HCT116 (cell line): ENCODE measurements at regions not wholly inside any gene's neighbourhood (a gene's known extent, or its start where the extent isn't known, plus 50 kb on each side); places are given as distances from the start of the nearest gene placed in this dataset.

Experiments used
- ATAC-seq: fragments of 200-7000 bp; cut with Tn5 transposase; 2 replicates; pipeline ENCODE4 v1.9.1; 2020; ENCODE audit warnings: mild to moderate bottlenecking, moderate library complexity
- BruUV-seq: library from RNA; stranded (reverse); fragments of 400-500 nt; replicated peaks from 2 replicates; lab custom pipeline; 2021; lab: Mats Ljungman, UMichigan
- CTCF ChIA-PET: fragments of 300-600 bp; sonication (Branson Sonifier 250); formaldehyde crosslinking; loops from one replicate; lab custom pipeline; 2021; ENCODE audit warnings: antibody characterized with exemption; lab: Charles Lee
- POLR2A ChIA-PET: fragments of 300-600, 350-600 bp; sonication (Branson Sonifier 250); formaldehyde crosslinking; loops from one replicate; lab custom pipeline; 2021; ENCODE audit warnings: antibody characterized with exemption; lab: Charles Lee
- RAD21 ChIA-PET, 2 experiments: fragments of 300-600 bp; sonication (Branson Sonifier 250); formaldehyde crosslinking; loops; one replicate each; lab custom pipeline; 2023; ENCODE audit warnings: low total read pairs in 2 of 2; ENCODE audit not compliant: uncharacterized antibody in 2 of 2, unreplicated experiment in 2 of 2, low non-redundant PET in 1 of 2; lab: Charles Lee
- DNase-seq: peaks from one replicate; pipeline ENCODE4 v3.0.0-alpha.2; 2010; ENCODE audit warnings: low read depth, low spot score
- H2AFZ ChIP-seq: fragments of 200-600 bp; shearing (Covaris generic), sonication (generic); 2 replicates; pipeline ENCODE4 v1.6.1; 2017; ENCODE audit warnings: low read depth, mixed run types, mixed read lengths, antibody characterized with exemption, low read length; ENCODE audit not compliant: poor library complexity, severe bottlenecking
- H3K27ac ChIP-seq: 2 replicates; pipeline ENCODE4 v1.5.1; 2012; ENCODE audit warnings: low read depth, low read length
- H3K27me3 ChIP-seq: fragments of 200-600 bp; sonication (generic); 2 replicates; pipeline ENCODE4 v1.6.1; 2016; ENCODE audit warnings: mixed run types, low read length, mixed read lengths; ENCODE audit not compliant: insufficient read depth
- H3K36me3 ChIP-seq, 2 experiments: fragments of 200-500 bp in 1 of 2; fragments of 200-600 bp in 1 of 2; sonication (Bioruptor generic) in 1 of 2; sonication (generic) in 1 of 2; 2 replicates each; pipeline versions ENCODE4 v1.5.1 to v1.6.1; 2014 to 2016; ENCODE audit warnings: low read length in 2 of 2, inconsistent platforms in 1 of 2, mixed read lengths in 1 of 2, mixed run types in 1 of 2; ENCODE audit not compliant: insufficient read depth in 2 of 2, control insufficient read depth in 1 of 2
- H3K4me1 ChIP-seq, 2 experiments: fragments of 200-600 bp in 1 of 2; sonication (generic) in 1 of 2; 2 replicates each; pipeline versions ENCODE4 v1.5.1 to v1.6.1; 2012 to 2017; ENCODE audit warnings: low read length in 2 of 2, inconsistent platforms in 1 of 2, mild to moderate bottlenecking in 1 of 2, mixed read lengths in 1 of 2, mixed run types in 1 of 2, moderate library complexity in 1 of 2; ENCODE audit not compliant: insufficient read depth in 2 of 2, control insufficient read depth in 1 of 2
- H3K4me2 ChIP-seq: fragments of 200-600 bp; sonication (generic); 2 replicates; pipeline ENCODE4 v1.6.1; 2017; ENCODE audit warnings: mixed run types, low read length, mixed read lengths
- H3K4me3 ChIP-seq, 2 experiments: fragments of 200-600 bp in 1 of 2; sonication (generic) in 1 of 2; replicated peaks in 1 of 2; 2 replicates each; pipeline ENCODE4 v1.5.1; 2011 to 2016; ENCODE audit warnings: low read length in 2 of 2, control low read depth in 1 of 2, low read depth in 1 of 2, mild to moderate bottlenecking in 1 of 2, mixed read lengths in 1 of 2, mixed run types in 1 of 2
- H3K79me2 ChIP-seq: fragments of 200-600 bp; sonication (generic); 2 replicates; pipeline ENCODE4 v1.6.1; 2017; ENCODE audit warnings: mild to moderate bottlenecking, mixed run types, low read length, moderate library complexity, mixed read lengths; ENCODE audit not compliant: insufficient read depth
- H3K9ac ChIP-seq: fragments of 200-600 bp; sonication (generic); 2 replicates; pipeline ENCODE4 v1.6.1; 2016; ENCODE audit warnings: low read length, mixed read lengths
- H3K9me2 ChIP-seq: fragments of 200-600 bp; sonication (generic), shearing (Covaris generic); 2 replicates; pipeline ENCODE4 v1.6.1; 2017; ENCODE audit warnings: mixed run types, mild to moderate bottlenecking, moderate library complexity; ENCODE audit not compliant: insufficient read depth
- H3K9me3 ChIP-seq, 2 experiments: fragments of 200-500 bp in 1 of 2; fragments of 200-600 bp in 1 of 2; sonication (Bioruptor generic) in 1 of 2; sonication (generic) in 1 of 2; 2 replicates each; pipeline ENCODE4 v1.6.1; 2014 to 2017; ENCODE audit warnings: low read length in 2 of 2, mixed read lengths in 2 of 2, inconsistent platforms in 1 of 2, low read depth in 1 of 2, mild to moderate bottlenecking in 1 of 2, mixed run types in 1 of 2, moderate library complexity in 1 of 2; ENCODE audit not compliant: control insufficient read depth in 1 of 2, insufficient read depth in 1 of 2
- H4K20me1 ChIP-seq: fragments of 200-600 bp; sonication (generic), shearing (Covaris generic); 2 replicates; pipeline ENCODE4 v1.6.1; 2017; ENCODE audit warnings: mixed run types, mild to moderate bottlenecking, moderate library complexity; ENCODE audit not compliant: insufficient read depth
- CBX3 ChIP-seq: IDR thresholded peaks from 2 replicates; pipeline ENCODE4 v1.6.1; 2012; ENCODE audit warnings: low read depth
- CEBPB ChIP-seq: IDR thresholded peaks from 2 replicates; pipeline ENCODE4 v1.6.1; 2012; ENCODE audit warnings: low read depth
- EGR1 ChIP-seq: IDR thresholded peaks from 2 replicates; pipeline ENCODE4 v1.6.1; 2012; ENCODE audit warnings: low read depth
- ELF1 ChIP-seq: IDR thresholded peaks from 2 replicates; pipeline ENCODE4 v1.6.1; 2012; ENCODE audit warnings: low read depth, borderline replicate concordance
- EZH2 ChIP-seq: fragments of 200-600 bp; sonication (generic); IDR thresholded peaks from 2 replicates; pipeline ENCODE4 v1.6.1; 2017; ENCODE audit warnings: antibody characterized with exemption, mixed run types
- FOSL1 ChIP-seq: IDR thresholded peaks from 2 replicates; pipeline ENCODE4 v1.6.1; 2012; ENCODE audit warnings: low read depth
- POLR2A ChIP-seq: IDR thresholded peaks from 2 replicates; pipeline ENCODE4 v1.7.0; 2011; ENCODE audit warnings: borderline replicate concordance; ENCODE audit not compliant: insufficient read depth, insufficient read length; ENCODE audit errors: extremely low read depth
- POLR2AphosphoS5 ChIP-seq: IDR thresholded peaks from 2 replicates; pipeline ENCODE4 v1.6.1; 2011; ENCODE audit warnings: mild to moderate bottlenecking, low read depth, low read length, moderate library complexity
- SP1 ChIP-seq: IDR thresholded peaks from 2 replicates; pipeline ENCODE4 v1.6.1; 2012; ENCODE audit warnings: low read depth
- YY1 ChIP-seq: IDR thresholded peaks from 2 replicates; pipeline ENCODE4 v1.6.1; 2011; ENCODE audit warnings: low read length, low read depth, moderate library complexity, mild to moderate bottlenecking; ENCODE audit not compliant: insufficient replicate concordance; ENCODE audit errors: extremely low read depth
- ZFX ChIP-seq: fragments of 450-650 bp; IDR thresholded peaks from 2 replicates; pipeline ENCODE4 v1.6.1; 2017
- ZNF274 ChIP-seq: fragments of 200-500 bp; sonication (Bioruptor generic); IDR thresholded peaks from 2 replicates; pipeline ENCODE4 v1.6.1; 2014; ENCODE audit warnings: mild to moderate bottlenecking, low read depth, low read length, inconsistent platforms
- intact Hi-C: fragments of 100-400 bp; cut with micrococcal nuclease; formaldehyde crosslinking; loops from 2 replicates; pipeline ENCODE4 v1.10.0; 2022
- TF ChIP-seq, protein P1 (sequence below): IDR thresholded peaks from 2 replicates; pipeline ENCODE4 v1.6.1; 2012

DNA sequence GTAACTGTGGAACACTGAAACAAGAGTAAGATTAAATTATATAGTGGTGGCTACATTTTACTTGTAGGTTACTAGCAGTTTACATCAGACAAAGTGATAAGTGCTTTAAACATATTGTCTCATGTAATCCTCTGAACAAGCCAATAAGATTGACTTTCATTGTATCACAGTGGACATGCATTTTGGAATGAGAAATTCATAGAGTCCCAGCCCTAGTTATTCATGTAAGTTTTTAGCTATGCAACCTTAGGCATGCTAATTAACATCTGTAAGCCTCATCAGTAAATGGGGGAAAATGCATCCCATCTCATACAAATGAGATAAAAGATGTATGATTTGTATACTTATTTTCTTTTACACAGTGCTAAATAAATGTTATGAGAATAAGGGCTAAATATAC, 1038.1 kb upstream of the ADGRL4 start:
- H3K36me3 ChIP-seq: no peaks in the 10 kb centered on the region
- no peak overlapping the region for H3K9ac ChIP-seq
- DNase-seq: no peak
- CTCF ChIA-PET: no interaction called here
- no peak for ATAC-seq
- H3K4me2 ChIP-seq: no peak overlapping the region
- H3K9me2 ChIP-seq: no peaks in the 10 kb centered on the region
- no peak overlapping the region for H2AFZ ChIP-seq
- H3K27ac ChIP-seq: no peak overlapping the region
- intact Hi-C loops: no loop called here
- BruUV-seq: no TSS peak
- no peaks in the 10 kb centered on the region; a peak in 1 of 4 replicates for H3K9me3 ChIP-seq
- POLR2A ChIA-PET: no interaction called here
- H4K20me1 ChIP-seq: no peaks in the 10 kb centered on the region
- no peaks in the 10 kb centered on the region for H3K4me1 ChIP-seq
- H3K27me3 ChIP-seq: no peaks in the 10 kb centered on the region
- H3K4me3 ChIP-seq: no peak overlapping the region
- no peak for TF ChIP-seq SP1
- TF ChIP-seq, protein P1, sequence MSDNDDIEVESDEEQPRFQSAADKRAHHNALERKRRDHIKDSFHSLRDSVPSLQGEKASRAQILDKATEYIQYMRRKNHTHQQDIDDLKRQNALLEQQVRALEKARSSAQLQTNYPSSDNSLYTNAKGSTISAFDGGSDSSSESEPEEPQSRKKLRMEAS: no peak
- no peak for TF ChIP-seq POLR2A
- TF ChIP-seq CBX3: no peak
- RAD21 ChIA-PET: no interaction called here
- H3K79me2 ChIP-seq: no peaks in the 10 kb centered on the region

DNA sequence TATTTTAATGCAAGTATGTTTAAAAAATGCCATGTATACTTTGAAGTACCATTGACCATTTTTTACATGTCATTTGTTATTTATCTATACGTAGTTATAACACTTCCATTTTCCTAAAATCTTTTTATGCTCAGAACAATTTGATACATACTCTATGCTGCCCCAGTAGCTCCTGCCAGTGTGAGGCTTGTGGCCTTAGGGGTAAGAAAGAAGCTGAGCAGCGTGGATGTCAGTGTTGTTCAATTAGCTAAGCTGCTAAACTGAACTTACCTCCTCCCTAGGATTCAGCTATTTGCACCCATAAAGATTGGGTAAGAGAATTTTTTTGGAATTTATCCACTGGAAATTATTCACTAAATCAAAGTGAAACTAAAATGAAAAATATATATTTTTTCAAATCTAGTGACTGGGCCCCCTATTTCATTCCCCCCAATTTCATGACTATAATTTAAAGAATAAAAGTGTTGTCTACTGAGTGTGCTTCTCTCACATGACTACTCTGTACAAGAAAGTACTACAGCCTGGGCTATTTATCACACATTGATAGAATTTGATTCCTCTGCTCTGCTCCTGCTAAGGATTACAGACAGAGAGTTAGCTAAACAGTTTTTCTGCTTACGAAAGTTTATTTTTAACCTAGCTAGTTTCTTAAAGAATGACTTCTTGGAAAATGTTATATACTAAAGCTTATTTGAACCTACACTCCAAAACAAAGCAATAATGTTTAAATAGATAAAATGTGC, 1030.3 kb upstream of the ADGRL4 start:
- Histone ChIP-seq H3K4me2 (no peak overlapping the region), H3K9me2 (no peaks in the 10 kb centered on the region), H2AFZ (peak overlapping the region; percentile 20)
- ChIA-PET POLR2A (no interaction called here), CTCF (no interaction called here)
- TF ChIP-seq ZNF274 (no peak), SP1 (no peak), EGR1 (no peak), ZFX (no peak), FOSL1 (no peak), EZH2 (no peak), YY1 (no peak), POLR2AphosphoS5 (no peak), CEBPB (no peak), ELF1 (no peak)
- TF ChIP-seq, protein P1: no peak
- TF ChIP-seq, all 23 proteins: peak for 0
- Histone ChIP-seq H3K79me2 (no peaks in the 10 kb centered on the region), H3K27ac (no peak overlapping the region), H3K9me3 (no peaks in the 10 kb centered on the region), H3K27me3 (no peaks in the 10 kb centered on the region), H3K36me3 (no peaks in the 10 kb centered on the region), H3K9ac (no peak overlapping the region), H3K4me1 (no peaks in the 10 kb centered on the region), H4K20me1 (no peaks in the 10 kb centered on the region), H3K4me3 (no peak overlapping the region)
- RAD21 ChIA-PET: no interaction called here
- no peak for DNase-seq
- no TSS peak for BruUV-seq
- ATAC-seq: no peak
- intact Hi-C loops: no loop called here
